ENCODE measurements at regions not wholly inside any gene's neighbourhood (a gene's known extent, or its start where the extent isn't known, plus 50 kb on each side); places are given as distances from the start of the nearest gene placed in this dataset.

DNA sequence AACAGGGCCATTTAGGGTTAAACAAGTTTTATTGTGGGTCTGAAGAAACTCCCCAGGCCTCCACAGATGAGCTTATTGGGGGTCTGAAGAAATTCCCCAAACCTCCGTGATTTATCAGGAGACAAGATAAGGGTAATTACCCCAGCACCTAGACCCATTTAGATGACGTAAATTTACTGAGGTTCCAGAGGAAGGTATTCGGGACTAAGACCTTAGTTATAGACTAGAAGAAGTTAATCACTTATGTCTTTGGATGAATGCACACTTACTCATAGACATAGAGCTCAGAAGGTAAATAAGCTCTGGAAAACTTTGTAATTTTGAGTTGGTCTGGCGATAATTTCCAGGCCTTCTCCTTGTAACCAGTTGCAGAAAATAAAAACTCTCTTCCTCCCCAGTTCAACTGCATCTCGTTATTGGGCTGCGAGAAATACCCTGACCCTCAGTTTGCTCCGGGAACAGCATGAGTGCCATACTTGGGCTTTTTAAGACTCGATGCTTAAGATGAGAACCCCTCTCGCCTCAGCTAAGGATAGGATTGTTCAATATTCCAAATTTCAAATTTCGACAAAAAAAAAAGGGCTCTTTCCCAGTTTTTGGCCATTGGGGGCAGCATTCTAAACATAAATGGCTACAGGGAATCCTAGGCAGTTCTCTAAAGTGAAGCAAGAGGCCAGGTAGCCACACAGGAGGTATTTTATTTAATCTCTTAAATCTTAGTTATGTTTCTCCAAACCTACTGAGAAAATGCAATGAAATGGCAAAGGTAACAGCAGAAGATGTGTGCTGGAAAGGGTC is 74.7 kb upstream of the PFKP start:
- TF ChIP-seq, protein P1, sequence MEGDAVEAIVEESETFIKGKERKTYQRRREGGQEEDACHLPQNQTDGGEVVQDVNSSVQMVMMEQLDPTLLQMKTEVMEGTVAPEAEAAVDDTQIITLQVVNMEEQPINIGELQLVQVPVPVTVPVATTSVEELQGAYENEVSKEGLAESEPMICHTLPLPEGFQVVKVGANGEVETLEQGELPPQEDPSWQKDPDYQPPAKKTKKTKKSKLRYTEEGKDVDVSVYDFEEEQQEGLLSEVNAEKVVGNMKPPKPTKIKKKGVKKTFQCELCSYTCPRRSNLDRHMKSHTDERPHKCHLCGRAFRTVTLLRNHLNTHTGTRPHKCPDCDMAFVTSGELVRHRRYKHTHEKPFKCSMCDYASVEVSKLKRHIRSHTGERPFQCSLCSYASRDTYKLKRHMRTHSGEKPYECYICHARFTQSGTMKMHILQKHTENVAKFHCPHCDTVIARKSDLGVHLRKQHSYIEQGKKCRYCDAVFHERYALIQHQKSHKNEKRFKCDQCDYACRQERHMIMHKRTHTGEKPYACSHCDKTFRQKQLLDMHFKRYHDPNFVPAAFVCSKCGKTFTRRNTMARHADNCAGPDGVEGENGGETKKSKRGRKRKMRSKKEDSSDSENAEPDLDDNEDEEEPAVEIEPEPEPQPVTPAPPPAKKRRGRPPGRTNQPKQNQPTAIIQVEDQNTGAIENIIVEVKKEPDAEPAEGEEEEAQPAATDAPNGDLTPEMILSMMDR (conservative IDR thresholded peaks at IDR 0.05; ENCODE audit: low read depth, low read length) = peak; percentile 15
- no peak overlapping the region for H3K4me3 ChIP-seq (ENCODE audit: low read depth, low read length)
- DNase-seq (ENCODE audit: low read depth) = peak; percentile 88

DNA sequence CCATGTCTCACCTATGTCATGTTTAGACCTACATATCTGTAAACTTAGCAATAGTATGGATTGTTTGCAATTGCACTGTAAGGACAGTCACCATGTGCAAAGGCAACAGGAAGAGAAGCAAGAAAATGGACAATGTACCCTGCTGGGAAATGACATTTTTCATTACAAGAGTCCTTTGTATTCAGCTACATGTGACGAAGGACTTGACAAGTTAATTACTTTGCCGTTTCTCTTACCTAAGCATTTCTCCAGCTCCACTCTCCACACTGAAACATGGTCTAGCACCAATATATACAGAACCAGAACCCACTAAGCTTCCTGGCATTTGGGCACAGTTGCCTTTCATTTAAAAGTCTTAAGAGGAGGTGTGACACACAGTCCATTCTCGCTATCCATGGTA is 76.6 kb upstream of the PFKP start:
- DNase-seq (ENCODE audit: low read depth) = no peak
- H3K4me3 ChIP-seq (ENCODE audit: low read depth, low read length) = no peak overlapping the region
- TF ChIP-seq, protein P1 (conservative IDR thresholded peaks at IDR 0.05; ENCODE audit: low read depth, low read length) = no peak

DNA sequence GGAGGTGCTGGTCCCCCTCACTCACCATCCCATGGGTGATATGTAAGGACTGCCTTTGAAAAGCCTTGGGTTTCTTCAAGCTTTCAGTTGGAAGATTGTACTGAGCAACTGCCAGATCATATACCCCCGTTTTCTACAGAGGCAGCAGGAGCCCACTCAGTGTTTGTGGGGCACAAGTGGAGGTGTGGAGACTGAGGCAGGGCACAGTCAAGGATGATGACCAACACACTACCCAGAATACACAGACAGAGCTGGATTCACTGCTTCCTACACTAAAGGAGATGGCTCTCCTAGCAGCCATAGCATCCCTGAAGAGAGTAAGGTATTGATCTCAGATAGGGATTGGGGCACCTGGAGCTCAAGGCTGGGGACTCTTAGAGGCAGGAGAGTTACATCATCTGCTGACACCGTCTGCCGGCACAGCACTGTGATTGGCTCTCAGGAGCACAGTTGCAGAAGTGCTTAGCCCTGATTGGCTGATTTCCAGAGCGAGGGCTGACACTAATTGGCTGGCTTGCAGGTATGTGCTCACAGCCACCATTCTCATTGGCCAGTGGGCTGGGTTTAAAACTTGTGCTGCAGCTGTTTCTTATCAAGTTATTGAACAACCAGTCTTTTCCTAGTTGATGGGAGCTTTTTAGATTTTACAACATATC is 77.9 kb upstream of the PFKP start:
- TF ChIP-seq, protein P1 (conservative IDR thresholded peaks at IDR 0.05; ENCODE audit: low read depth, low read length) = no peak
- no peak for DNase-seq (ENCODE audit: low read depth)
- H3K4me3 ChIP-seq (ENCODE audit: low read depth, low read length) = no peak overlapping the region

DNA sequence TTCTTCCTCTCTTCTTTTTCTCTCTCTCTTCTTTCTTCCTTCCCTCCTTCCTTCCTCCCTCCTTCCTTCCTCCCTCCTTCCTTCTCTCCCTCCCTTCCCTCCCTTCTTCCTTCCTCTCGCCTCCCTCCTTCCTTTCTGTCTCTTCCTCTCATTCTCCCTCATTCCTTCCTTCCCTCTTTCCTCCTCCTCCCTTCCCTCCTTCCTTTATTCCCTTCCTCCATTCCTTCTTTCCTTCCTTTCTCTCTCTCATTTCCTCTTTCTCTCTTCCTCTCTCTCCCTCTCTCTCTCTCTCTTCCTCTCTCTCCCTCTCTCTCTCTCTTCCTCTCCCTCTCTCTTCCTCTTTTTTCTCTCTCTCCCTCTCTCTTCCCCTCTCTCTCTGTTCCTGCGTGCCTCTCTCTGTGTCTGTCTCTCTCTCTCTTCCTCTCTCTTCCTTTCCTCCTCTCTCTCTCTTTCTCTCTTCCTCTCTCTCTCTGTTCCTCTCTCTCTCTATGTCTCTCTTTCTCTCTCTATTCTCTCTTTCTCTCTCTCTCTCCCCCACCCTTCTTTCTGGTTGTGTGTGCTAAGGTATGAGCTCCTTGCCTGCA is 80.1 kb upstream of the PFKP start:
- no peak overlapping the region for H3K4me3 ChIP-seq (ENCODE audit: low read depth, low read length)
- TF ChIP-seq, protein P1 (conservative IDR thresholded peaks at IDR 0.05; ENCODE audit: low read depth, low read length) = no peak
- no peak for DNase-seq (ENCODE audit: low read depth)

DNA sequence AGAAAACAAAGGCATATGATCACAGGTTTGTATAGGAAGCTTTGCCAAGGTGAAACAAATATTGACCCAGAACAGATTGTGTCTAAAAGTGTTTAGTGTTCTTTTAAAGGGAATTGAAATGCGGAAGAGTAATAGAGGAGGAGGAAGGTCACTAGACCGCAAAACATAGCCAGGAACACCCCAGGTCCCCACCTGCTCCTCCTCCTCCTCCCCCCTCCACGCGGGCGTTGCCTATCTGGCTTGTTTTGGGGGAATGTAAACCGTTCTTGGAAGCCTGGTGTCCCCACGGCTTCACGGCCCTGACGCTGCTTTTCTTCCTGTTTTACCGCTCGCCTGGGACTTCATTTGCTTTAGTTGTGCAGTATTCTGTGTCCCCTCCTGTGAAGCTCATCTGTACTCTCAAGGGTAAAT is 81.0 kb upstream of the PFKP start:
- no peak for DNase-seq (ENCODE audit: low read depth)
- TF ChIP-seq, protein P1 (conservative IDR thresholded peaks at IDR 0.05; ENCODE audit: low read depth, low read length) = no peak
- no peak overlapping the region for H3K4me3 ChIP-seq (ENCODE audit: low read depth, low read length)

DNA sequence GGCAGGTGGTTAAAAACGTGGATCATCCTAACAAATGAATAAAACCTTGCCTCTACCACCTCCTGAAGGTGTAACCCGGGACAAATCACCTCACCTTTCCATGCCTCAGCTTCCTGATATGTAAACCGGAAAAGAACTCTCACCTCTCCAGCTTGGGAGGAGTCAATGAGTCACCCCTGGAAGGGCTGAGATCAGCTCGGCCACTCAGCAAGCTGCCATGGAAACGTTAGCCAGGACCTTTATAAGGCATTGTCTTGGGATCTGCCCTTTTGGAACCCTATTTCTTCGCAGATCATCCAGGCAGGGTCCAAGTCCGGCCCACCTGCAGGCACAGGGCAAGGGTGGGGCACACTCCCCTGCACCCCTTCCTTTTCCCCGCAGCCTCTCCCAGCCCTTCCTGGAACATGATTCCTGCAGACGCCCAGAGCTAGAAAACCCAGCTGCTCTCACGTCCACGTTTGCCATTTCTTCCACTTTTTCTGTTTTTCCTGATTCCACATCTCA is 81.6 kb upstream of the PFKP start:
- peak overlapping the region; percentile 35 for H3K4me3 ChIP-seq (ENCODE audit: low read depth, low read length)
- DNase-seq (ENCODE audit: low read depth) = no peak
- TF ChIP-seq, protein P1 (conservative IDR thresholded peaks at IDR 0.05; ENCODE audit: low read depth, low read length) = no peak
